Panc1 (cell line): ENCODE measurements at regions not wholly inside any gene's neighbourhood (a gene's known extent, or its start where the extent isn't known, plus 50 kb on each side); places are given as distances from the start of the nearest gene placed in this dataset.

ENCODE experiments used
- POLR2AphosphoS5 ChIP-seq: IDR thresholded peaks from 2 replicates; pipeline ENCODE4 v1.6.1; 2012; ENCODE audit warnings: mild to moderate bottlenecking, low read depth, low read length, moderate library complexity
- SIN3A ChIP-seq: IDR thresholded peaks from 2 replicates; pipeline ENCODE4 v1.6.1; 2012; ENCODE audit warnings: low read depth, mild to moderate bottlenecking, low read length, moderate library complexity, borderline replicate concordance; ENCODE audit not compliant: insufficient read depth
- TCF7L2 ChIP-seq: IDR thresholded peaks from 2 replicates; pipeline ENCODE4 v1.6.1; 2011; ENCODE audit warnings: mild to moderate bottlenecking, low read depth, low read length, inconsistent platforms
- TF ChIP-seq, protein P1 (sequence below): fragments of 450-650 bp; IDR thresholded peaks from 2 replicates; pipeline ENCODE4 v1.5.1; 2017; ENCODE audit warnings: mild to moderate bottlenecking
- TF ChIP-seq, protein P2 (sequence below), 2 experiments: IDR thresholded peaks; 2 replicates each; pipeline ENCODE4 v1.6.1; 2011 to 2012; ENCODE audit warnings: low read depth in 2 of 2, control low read depth in 1 of 2, low read length in 1 of 2, mild to moderate bottlenecking in 1 of 2, moderate library complexity in 1 of 2; ENCODE audit not compliant: insufficient read depth in 1 of 2

DNA sequence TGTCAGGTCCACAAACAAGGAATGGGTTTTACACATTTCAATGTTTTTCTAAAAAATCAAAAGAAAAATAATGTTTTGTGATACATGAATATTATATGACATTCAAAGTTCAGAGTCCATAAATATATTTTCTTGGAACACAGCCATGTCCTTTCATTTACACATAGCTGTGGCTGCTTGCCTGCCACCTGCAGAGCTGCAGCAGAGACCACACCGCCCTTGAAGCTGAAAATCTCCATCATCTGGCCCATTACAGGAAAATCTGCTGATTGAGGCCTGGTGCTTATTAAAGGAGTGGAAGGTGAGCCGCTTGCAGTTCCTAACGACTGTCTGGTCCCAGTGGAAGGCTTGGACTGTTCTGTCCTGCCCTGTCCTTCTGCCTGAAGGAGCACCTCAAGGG is 232.6 kb upstream of the ADAMTS16 start:
- TF ChIP-seq, protein P1, sequence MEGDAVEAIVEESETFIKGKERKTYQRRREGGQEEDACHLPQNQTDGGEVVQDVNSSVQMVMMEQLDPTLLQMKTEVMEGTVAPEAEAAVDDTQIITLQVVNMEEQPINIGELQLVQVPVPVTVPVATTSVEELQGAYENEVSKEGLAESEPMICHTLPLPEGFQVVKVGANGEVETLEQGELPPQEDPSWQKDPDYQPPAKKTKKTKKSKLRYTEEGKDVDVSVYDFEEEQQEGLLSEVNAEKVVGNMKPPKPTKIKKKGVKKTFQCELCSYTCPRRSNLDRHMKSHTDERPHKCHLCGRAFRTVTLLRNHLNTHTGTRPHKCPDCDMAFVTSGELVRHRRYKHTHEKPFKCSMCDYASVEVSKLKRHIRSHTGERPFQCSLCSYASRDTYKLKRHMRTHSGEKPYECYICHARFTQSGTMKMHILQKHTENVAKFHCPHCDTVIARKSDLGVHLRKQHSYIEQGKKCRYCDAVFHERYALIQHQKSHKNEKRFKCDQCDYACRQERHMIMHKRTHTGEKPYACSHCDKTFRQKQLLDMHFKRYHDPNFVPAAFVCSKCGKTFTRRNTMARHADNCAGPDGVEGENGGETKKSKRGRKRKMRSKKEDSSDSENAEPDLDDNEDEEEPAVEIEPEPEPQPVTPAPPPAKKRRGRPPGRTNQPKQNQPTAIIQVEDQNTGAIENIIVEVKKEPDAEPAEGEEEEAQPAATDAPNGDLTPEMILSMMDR = no peak
- TF ChIP-seq POLR2AphosphoS5 (no peak), SIN3A (no peak), TCF7L2 (no peak)
- TF ChIP-seq, protein P2, sequence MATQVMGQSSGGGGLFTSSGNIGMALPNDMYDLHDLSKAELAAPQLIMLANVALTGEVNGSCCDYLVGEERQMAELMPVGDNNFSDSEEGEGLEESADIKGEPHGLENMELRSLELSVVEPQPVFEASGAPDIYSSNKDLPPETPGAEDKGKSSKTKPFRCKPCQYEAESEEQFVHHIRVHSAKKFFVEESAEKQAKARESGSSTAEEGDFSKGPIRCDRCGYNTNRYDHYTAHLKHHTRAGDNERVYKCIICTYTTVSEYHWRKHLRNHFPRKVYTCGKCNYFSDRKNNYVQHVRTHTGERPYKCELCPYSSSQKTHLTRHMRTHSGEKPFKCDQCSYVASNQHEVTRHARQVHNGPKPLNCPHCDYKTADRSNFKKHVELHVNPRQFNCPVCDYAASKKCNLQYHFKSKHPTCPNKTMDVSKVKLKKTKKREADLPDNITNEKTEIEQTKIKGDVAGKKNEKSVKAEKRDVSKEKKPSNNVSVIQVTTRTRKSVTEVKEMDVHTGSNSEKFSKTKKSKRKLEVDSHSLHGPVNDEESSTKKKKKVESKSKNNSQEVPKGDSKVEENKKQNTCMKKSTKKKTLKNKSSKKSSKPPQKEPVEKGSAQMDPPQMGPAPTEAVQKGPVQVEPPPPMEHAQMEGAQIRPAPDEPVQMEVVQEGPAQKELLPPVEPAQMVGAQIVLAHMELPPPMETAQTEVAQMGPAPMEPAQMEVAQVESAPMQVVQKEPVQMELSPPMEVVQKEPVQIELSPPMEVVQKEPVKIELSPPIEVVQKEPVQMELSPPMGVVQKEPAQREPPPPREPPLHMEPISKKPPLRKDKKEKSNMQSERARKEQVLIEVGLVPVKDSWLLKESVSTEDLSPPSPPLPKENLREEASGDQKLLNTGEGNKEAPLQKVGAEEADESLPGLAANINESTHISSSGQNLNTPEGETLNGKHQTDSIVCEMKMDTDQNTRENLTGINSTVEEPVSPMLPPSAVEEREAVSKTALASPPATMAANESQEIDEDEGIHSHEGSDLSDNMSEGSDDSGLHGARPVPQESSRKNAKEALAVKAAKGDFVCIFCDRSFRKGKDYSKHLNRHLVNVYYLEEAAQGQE (IDR thresholded peaks at IDR 0.05; ENCODE audit: insufficient read depth in 1 of 2, low read depth in 2 of 2, low read length in 1 of 2) = no peak
